Fibroblast of lung (primary cell): ENCODE measurements at regions not wholly inside any gene's neighbourhood (a gene's known extent, or its start where the extent isn't known, plus 50 kb on each side); places are given as distances from the start of the nearest gene placed in this dataset.

Source experiments
- DNase-seq, 2 donors: peaks; one replicate each; pipeline versions ENCODE4 v3.0.0 to v3.0.0-alpha.2; 2010; ENCODE audit warnings: low read depth in 2 of 2
- H2AFZ ChIP-seq: 2 replicates; pipeline ENCODE4 v1.5.1; 2012; ENCODE audit warnings: low read length, control low read depth, inconsistent platforms
- H3K27ac ChIP-seq: 2 replicates; pipeline ENCODE4 v1.5.1; 2011; ENCODE audit warnings: low read length, control low read depth; ENCODE audit not compliant: insufficient read depth
- H3K27me3 ChIP-seq: 2 replicates; pipeline ENCODE4 v1.5.1; 2011; ENCODE audit warnings: mild to moderate bottlenecking, low read length; ENCODE audit not compliant: control insufficient read depth, insufficient read depth
- H3K36me3 ChIP-seq: 2 replicates; pipeline ENCODE4 v1.5.1; 2011; ENCODE audit warnings: low read length; ENCODE audit not compliant: control insufficient read depth, insufficient read depth
- H3K4me1 ChIP-seq: 2 replicates; pipeline ENCODE4 v1.5.1; 2011; ENCODE audit warnings: low read length; ENCODE audit not compliant: control insufficient read depth, insufficient read depth; ENCODE audit errors: extremely low read depth
- H3K4me2 ChIP-seq: 2 replicates; pipeline ENCODE4 v1.5.1; 2011; ENCODE audit warnings: low read length, control low read depth; ENCODE audit not compliant: insufficient read depth; ENCODE audit errors: extremely low read depth
- H3K4me3 ChIP-seq, 4 experiments: fragments of 200-600 bp in 1 of 4; sonication (generic) in 1 of 4; replicated peaks in 1 of 4; 2 replicates each; pipeline ENCODE4 v1.5.1; 2011 to 2016; ENCODE audit warnings: low read length in 4 of 4, low read depth in 3 of 4, mild to moderate bottlenecking in 3 of 4, control low read depth in 2 of 4, inconsistent platforms in 1 of 4, mixed read lengths in 1 of 4; ENCODE audit not compliant: insufficient read depth in 1 of 4; ENCODE audit errors: control extremely low read depth in 1 of 4
- H3K79me2 ChIP-seq: 2 replicates; pipeline ENCODE4 v1.5.1; 2012; ENCODE audit warnings: mild to moderate bottlenecking, low read length, inconsistent platforms; ENCODE audit not compliant: control insufficient read depth, insufficient read depth
- H3K9ac ChIP-seq: 2 replicates; pipeline ENCODE4 v1.5.1; 2011; ENCODE audit warnings: mild to moderate bottlenecking, low read length, control low read depth; ENCODE audit not compliant: insufficient read depth
- H3K9me3 ChIP-seq: 2 replicates; pipeline ENCODE4 v1.5.1; 2012; ENCODE audit warnings: low read depth, low read length; ENCODE audit not compliant: control insufficient read depth, insufficient read depth
- H4K20me1 ChIP-seq: 2 replicates; pipeline ENCODE4 v1.5.1; 2011; ENCODE audit warnings: low read length; ENCODE audit not compliant: control insufficient read depth, insufficient read depth; ENCODE audit errors: extremely low read depth
- CTCF ChIP-seq, 2 donors: IDR thresholded peaks in 1 of 2; conservative IDR thresholded peaks in 1 of 2; 1 replicate in 1 of 2; 2 replicates in 1 of 2; pipeline ENCODE4 v1.5.1; 2011 to 2012; ENCODE audit warnings: low read length in 2 of 2, control low read depth in 1 of 2, inconsistent platforms in 1 of 2, low read depth in 1 of 2, mild to moderate bottlenecking in 1 of 2
- EZH2 ChIP-seq: IDR thresholded peaks from 2 replicates; pipeline ENCODE4 v1.5.1; 2012; ENCODE audit warnings: low read length, control low read depth, mild to moderate bottlenecking; ENCODE audit errors: missing control alignments

GRCh38 chr13:88526186-88526852 is 855.1 kb downstream of the SLITRK5 start:
- no peak overlapping the region for H3K4me2 ChIP-seq

GRCh38 chr13:88526853-88527215 is 855.7 kb downstream of the SLITRK5 start:
- H3K4me3 ChIP-seq: no peak overlapping the region
- H3K36me3 ChIP-seq: no peaks in the 10 kb centered on the region
- no peaks in the 10 kb centered on the region for H3K79me2 ChIP-seq
- no peak for DNase-seq
- H3K9ac ChIP-seq: no peak overlapping the region
- H3K4me2 ChIP-seq: no peak overlapping the region
- no peak overlapping the region for H2AFZ ChIP-seq
- H3K4me1 ChIP-seq: no peaks in the 10 kb centered on the region
- TF ChIP-seq CTCF (conservative IDR thresholded peaks at IDR 0.05 in 1 of 2, IDR thresholded peaks at IDR 0.05 in 1 of 2; ENCODE audit: low read depth in 1 of 2, low read length in 2 of 2): no peak
- TF ChIP-seq EZH2: no peak
- H4K20me1 ChIP-seq: no peaks in the 10 kb centered on the region
- no peaks in the 10 kb centered on the region for H3K9me3 ChIP-seq
- H3K27ac ChIP-seq: no peak overlapping the region
- no peaks in the 10 kb centered on the region for H3K27me3 ChIP-seq

More at GRCh38 chr13:88526186-88526852, 855.1 kb downstream of the SLITRK5 start:
- H3K27me3 ChIP-seq: no peaks in the 10 kb centered on the region
- no peak for DNase-seq
- no peaks in the 10 kb centered on the region for H3K9me3 ChIP-seq
- H3K4me3 ChIP-seq: no peak overlapping the region
- H3K79me2 ChIP-seq: no peaks in the 10 kb centered on the region
- H3K9ac ChIP-seq: no peak overlapping the region
- H3K36me3 ChIP-seq: no peaks in the 10 kb centered on the region
- no peaks in the 10 kb centered on the region for H4K20me1 ChIP-seq
- no peaks in the 10 kb centered on the region for H3K4me1 ChIP-seq
- TF ChIP-seq CTCF (conservative IDR thresholded peaks at IDR 0.05 in 1 of 2, IDR thresholded peaks at IDR 0.05 in 1 of 2; ENCODE audit: low read depth in 1 of 2, low read length in 2 of 2): no peak
- TF ChIP-seq EZH2: no peak
- no peak overlapping the region for H2AFZ ChIP-seq
- no peak overlapping the region for H3K27ac ChIP-seq

DNA sequence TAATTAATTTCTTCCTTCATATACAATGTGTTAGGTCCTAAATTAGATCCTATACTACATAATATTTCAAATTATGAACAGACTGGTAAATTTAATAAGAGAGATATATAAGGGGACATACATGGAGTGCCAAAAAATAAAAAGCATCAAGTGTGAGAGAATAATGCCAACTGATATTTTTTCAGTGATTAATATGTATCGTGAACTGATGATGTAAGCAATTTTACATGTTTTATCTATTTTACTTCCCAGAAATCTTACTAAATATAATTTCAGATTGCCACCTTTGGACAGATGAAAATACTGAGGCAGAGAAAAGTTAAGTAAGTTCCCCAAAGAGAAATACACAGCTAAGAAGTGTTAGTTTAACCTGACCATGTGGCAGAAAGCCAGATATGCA is 870.8 kb downstream of the SLITRK5 start:
- Histone ChIP-seq H3K36me3 (no peaks in the 10 kb centered on the region), H3K27me3 (no peaks in the 10 kb centered on the region), H3K79me2 (no peaks in the 10 kb centered on the region), H3K4me3 (no peak overlapping the region), H3K27ac (no peak overlapping the region), H4K20me1 (no peaks in the 10 kb centered on the region), H3K4me2 (no peak overlapping the region), H3K4me1 (no peaks in the 10 kb centered on the region), H2AFZ (no peak overlapping the region), H3K9me3 (no peaks in the 10 kb centered on the region), H3K9ac (no peak overlapping the region)
- DNase-seq: no peak
- TF ChIP-seq EZH2 (no peak), CTCF (conservative IDR thresholded peaks at IDR 0.05 in 1 of 2, IDR thresholded peaks at IDR 0.05 in 1 of 2; ENCODE audit: low read depth in 1 of 2, low read length in 2 of 2) (no peak)
